Suppressor macrophage (primary cell): ENCODE measurements at regions not wholly inside any gene's neighbourhood (a gene's known extent, or its start where the extent isn't known, plus 50 kb on each side); places are given as distances from the start of the nearest gene placed in this dataset.

Experiments
- DNase-seq, 4 experiments: peaks; one replicate each; pipeline ENCODE4 v3.0.0-alpha.2; 2020 to 2022

- DNase-seq: no peak
Measured at GRCh38 chr4:159041054-159042034, 61.5 kb upstream of the RAPGEF2 start.

GRCh38 chr4:159042097-159042605 is 60.7 kb upstream of the RAPGEF2 start:
- peak; percentile 19 to 42 (median 30) for DNase-seq

GRCh38 chr4:159042868-159043267 is 60.0 kb upstream of the RAPGEF2 start:
- DNase-seq: no peak

- DNase-seq: no peak
Measured at GRCh38 chr4:159043861-159044260, 59.0 kb upstream of the RAPGEF2 start.

GRCh38 chr4:159045321-159045720 is 57.6 kb upstream of the RAPGEF2 start:
- no peak for DNase-seq

- DNase-seq: no peak
Measured at GRCh38 chr4:159046683-159047082, 56.2 kb upstream of the RAPGEF2 start.

- DNase-seq: no peak
Measured at GRCh38 chr4:159047478-159048165, 55.3 kb upstream of the RAPGEF2 start.

- DNase-seq: no peak
Measured at GRCh38 chr4:159048166-159048886, 54.6 kb upstream of the RAPGEF2 start.

- DNase-seq: no peak
Measured at GRCh38 chr4:159049780-159050375, 53.0 kb upstream of the RAPGEF2 start.

- DNase-seq: no peak
Measured at GRCh38 chr4:159051245-159052071, 51.4 kb upstream of the RAPGEF2 start.

- no peak for DNase-seq
Measured at GRCh38 chr4:159052315-159052714, 50.6 kb upstream of the RAPGEF2 start.
